Trophoblast cell (in vitro differentiated cells and primary cell): ENCODE measurements at regions not wholly inside any gene's neighbourhood (a gene's known extent, or its start where the extent isn't known, plus 50 kb on each side); places are given as distances from the start of the nearest gene placed in this dataset.

Source experiments
- DNase-seq, 2 donors: peaks; one replicate each; pipeline ENCODE4 v3.0.0-alpha.2; 2016
- H2AFZ ChIP-seq: 2 replicates; pipeline ENCODE4 v1.6.1; 2013; ENCODE audit warnings: low read length, moderate library complexity, mild to moderate bottlenecking; ENCODE audit not compliant: insufficient read depth, poor library complexity
- H2AK5ac ChIP-seq: 2 replicates; pipeline ENCODE4 v1.6.1; 2013; ENCODE audit warnings: mild to moderate bottlenecking, low read length
- H2BK120ac ChIP-seq: 2 replicates; pipeline ENCODE4 v1.6.1; 2013; ENCODE audit warnings: low read length, mild to moderate bottlenecking, moderate library complexity; ENCODE audit not compliant: insufficient read depth, poor library complexity
- H2BK12ac ChIP-seq: 2 replicates; pipeline ENCODE4 v1.6.1; 2013; ENCODE audit warnings: mild to moderate bottlenecking, low read length, moderate library complexity
- H2BK5ac ChIP-seq: 2 replicates; pipeline ENCODE4 v1.6.1; 2013; ENCODE audit warnings: low read length, low read depth, moderate library complexity, mild to moderate bottlenecking; ENCODE audit not compliant: poor library complexity
- H3K14ac ChIP-seq: 2 replicates; pipeline ENCODE4 v1.6.1; 2013; ENCODE audit warnings: mild to moderate bottlenecking, low read length
- H3K18ac ChIP-seq: 2 replicates; pipeline ENCODE4 v1.6.1; 2013; ENCODE audit warnings: mild to moderate bottlenecking, low read length
- H3K23ac ChIP-seq: 2 replicates; pipeline ENCODE4 v1.6.1; 2013; ENCODE audit warnings: low read length
- H3K27ac ChIP-seq: 2 replicates; pipeline ENCODE4 v1.5.1; 2013; ENCODE audit warnings: low read depth, mild to moderate bottlenecking, inconsistent platforms, low read length, moderate library complexity
- H3K27me3 ChIP-seq: 2 replicates; pipeline ENCODE4 v1.6.1; 2013; ENCODE audit warnings: inconsistent platforms, mild to moderate bottlenecking, low read length, moderate library complexity; ENCODE audit not compliant: insufficient read depth
- H3K36me3 ChIP-seq, 2 experiments: 1 replicate in 1 of 2; 2 replicates in 1 of 2; pipeline ENCODE4 v1.6.1; 2013; ENCODE audit warnings: low read length in 2 of 2, mild to moderate bottlenecking in 2 of 2, moderate library complexity in 1 of 2; ENCODE audit not compliant: insufficient read depth in 2 of 2, control insufficient read depth in 1 of 2
- H3K4ac ChIP-seq: 2 replicates; pipeline ENCODE4 v1.6.1; 2013; ENCODE audit warnings: low read depth, mild to moderate bottlenecking, low read length, moderate library complexity
- H3K4me1 ChIP-seq, 2 experiments: 1 replicate in 1 of 2; 2 replicates in 1 of 2; pipeline ENCODE4 v1.6.1; 2013; ENCODE audit warnings: low read length in 2 of 2, mild to moderate bottlenecking in 2 of 2, moderate library complexity in 1 of 2; ENCODE audit not compliant: insufficient read depth in 2 of 2, control insufficient read depth in 1 of 2
- H3K4me2 ChIP-seq: 2 replicates; pipeline ENCODE4 v1.6.1; 2013; ENCODE audit warnings: inconsistent platforms, mild to moderate bottlenecking, low read length, moderate library complexity
- H3K4me3 ChIP-seq: 2 replicates; pipeline ENCODE4 v1.5.1; 2013; ENCODE audit warnings: mild to moderate bottlenecking, low read depth, low read length, inconsistent platforms
- H3K79me1 ChIP-seq: one replicate; pipeline ENCODE4 v1.6.1; 2013; ENCODE audit warnings: low read length
- H3K79me2 ChIP-seq: 2 replicates; pipeline ENCODE4 v1.6.1; 2013; ENCODE audit warnings: low read length, mild to moderate bottlenecking; ENCODE audit not compliant: control insufficient read depth, insufficient read depth, poor library complexity
- H3K9ac ChIP-seq: 2 replicates; pipeline ENCODE4 v1.6.1; 2013; ENCODE audit warnings: mild to moderate bottlenecking, low read length
- H3K9me3 ChIP-seq: 2 replicates; pipeline ENCODE4 v1.6.1; 2013; ENCODE audit warnings: low read depth, mild to moderate bottlenecking, control low read depth, inconsistent platforms, low read length; ENCODE audit not compliant: insufficient read depth
- H4K12ac ChIP-seq: 2 replicates; pipeline ENCODE4 v1.6.1; 2013; ENCODE audit warnings: low read depth, mild to moderate bottlenecking, low read length, moderate library complexity
- H4K8ac ChIP-seq: 2 replicates; pipeline ENCODE4 v1.6.1; 2013; ENCODE audit warnings: low read depth, mild to moderate bottlenecking, low read length, moderate library complexity
- H4K91ac ChIP-seq: one replicate; pipeline ENCODE4 v1.6.1; 2013; ENCODE audit warnings: low read depth, mild to moderate bottlenecking, low read length, moderate library complexity
- WGBS: extraction: QIAGEN DNeasy Blood & Tissue Kit; methylation state at CpG from one replicate; pipeline ENCODE4 v1.1.7; 2013; ENCODE audit warnings: missing lambda C conversion rate; ENCODE audit not compliant: insufficient read length, insufficient coverage; ENCODE audit errors: extremely low coverage; 5-methylcytosine and 5-hydroxymethylcytosine counted together

DNA sequence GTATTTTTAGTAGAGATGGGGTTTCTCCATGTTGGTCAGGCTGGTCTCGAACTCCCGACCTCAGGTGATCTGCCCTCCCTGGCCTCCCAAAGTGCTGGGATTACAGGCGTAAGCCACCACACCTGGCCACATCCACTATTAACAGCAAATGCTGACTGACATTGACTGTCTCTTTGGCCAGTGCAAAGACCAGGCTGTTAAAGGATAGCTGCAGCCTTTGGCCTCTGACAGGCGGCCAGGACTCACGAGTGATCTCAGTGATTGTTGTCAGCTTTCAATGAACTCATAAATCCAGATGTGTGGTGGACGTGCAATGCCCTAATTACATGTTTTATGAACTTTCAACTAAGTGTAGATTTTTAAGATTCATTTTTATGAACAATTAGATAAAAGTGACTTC lies 174.4 kb upstream of the EXOC2 start:
- no peak overlapping the region for H4K12ac ChIP-seq
- no peak overlapping the region for H3K4me2 ChIP-seq
- DNase-seq: no peak
- WGBS: no CpG with 5 or more reads among the region's 6 CpGs
- no peak overlapping the region for H3K18ac ChIP-seq
- H2BK12ac ChIP-seq: no peak overlapping the region
- H3K36me3 ChIP-seq: no peaks in the 10 kb centered on the region
- H3K27me3 ChIP-seq: no peaks in the 10 kb centered on the region
- no peaks in the 10 kb centered on the region for H3K79me1 ChIP-seq
- no peak overlapping the region for H2AK5ac ChIP-seq
- H3K4ac ChIP-seq: no peak overlapping the region
- no peak overlapping the region for H3K23ac ChIP-seq
- no peak overlapping the region for H3K14ac ChIP-seq
- H3K4me1 ChIP-seq: no peaks in the 10 kb centered on the region
- H3K9ac ChIP-seq: no peak overlapping the region
- no peak overlapping the region for H4K91ac ChIP-seq
- H3K27ac ChIP-seq: no peak overlapping the region
- no peaks in the 10 kb centered on the region for H3K79me2 ChIP-seq
- no peak overlapping the region for H2BK5ac ChIP-seq
- H3K9me3 ChIP-seq: no peaks in the 10 kb centered on the region
- no peak overlapping the region for H4K8ac ChIP-seq
- no peak overlapping the region for H2BK120ac ChIP-seq
- H3K4me3 ChIP-seq: no peak overlapping the region
- H2AFZ ChIP-seq: no peak overlapping the region

DNA sequence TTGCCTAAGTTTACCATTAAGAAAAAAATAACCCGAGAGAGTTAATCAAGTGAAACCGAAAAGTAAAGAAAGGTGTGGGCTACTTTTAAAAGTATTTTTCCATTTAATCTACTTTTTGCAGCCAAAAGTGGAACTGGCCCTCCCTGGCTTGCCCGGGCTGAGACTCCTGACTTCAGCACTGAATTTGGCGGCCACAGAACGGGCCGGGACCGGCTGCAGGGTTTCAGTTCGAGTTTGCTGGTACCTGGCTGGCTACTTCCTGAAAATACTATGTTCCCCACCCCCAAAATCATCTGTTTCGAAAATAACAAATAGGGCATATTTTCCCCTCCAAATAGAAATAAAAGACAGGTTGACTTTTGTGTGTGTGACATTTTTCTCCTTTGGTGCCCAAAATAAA lies 173.4 kb upstream of the EXOC2 start:
- Histone ChIP-seq H3K79me1 (no peaks in the 10 kb centered on the region), H3K23ac (no peak overlapping the region), H3K18ac (no peak overlapping the region), H3K27me3 (no peaks in the 10 kb centered on the region), H3K14ac (no peak overlapping the region), H2BK5ac (no peak overlapping the region), H4K8ac (no peak overlapping the region), H3K4me1 (no peaks in the 10 kb centered on the region), H3K9ac (no peak overlapping the region), H3K79me2 (no peaks in the 10 kb centered on the region), H2AK5ac (no peak overlapping the region), H3K9me3 (no peaks in the 10 kb centered on the region), H3K4ac (no peak overlapping the region), H3K4me3 (no peak overlapping the region), H3K27ac (no peak overlapping the region), H3K4me2 (no peak overlapping the region), H2BK12ac (no peak overlapping the region), H4K12ac (no peak overlapping the region), H3K36me3 (no peaks in the 10 kb centered on the region), H2BK120ac (no peak overlapping the region), H4K91ac (no peak overlapping the region), H2AFZ (no peak overlapping the region)
- DNase-seq: no peak
- WGBS: no CpG with 5 or more reads among the region's 9 CpGs

DNA sequence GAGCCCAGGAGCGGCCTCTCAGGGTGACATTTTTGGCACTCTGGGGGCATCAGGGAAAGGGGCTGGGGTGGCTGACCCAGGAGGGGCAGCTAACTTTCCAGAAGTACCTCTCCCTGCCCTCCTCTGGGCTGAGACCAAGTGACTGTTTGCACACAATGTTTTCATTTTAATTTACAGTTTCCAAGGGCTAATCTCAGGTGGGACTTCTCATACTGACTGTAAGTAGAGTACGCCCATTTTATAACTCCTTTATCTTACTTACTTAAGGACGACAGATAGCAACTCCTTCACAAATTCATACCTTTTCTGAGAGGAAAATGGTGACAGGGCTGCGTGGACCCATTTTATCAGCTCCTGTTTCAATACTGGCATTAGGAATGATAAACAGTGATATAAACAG lies 172.9 kb upstream of the EXOC2 start:
- no CpG with 5 or more reads among the region's 4 CpGs for WGBS
- H2BK5ac ChIP-seq: no peak overlapping the region
- no peak overlapping the region for H2BK12ac ChIP-seq

DNA sequence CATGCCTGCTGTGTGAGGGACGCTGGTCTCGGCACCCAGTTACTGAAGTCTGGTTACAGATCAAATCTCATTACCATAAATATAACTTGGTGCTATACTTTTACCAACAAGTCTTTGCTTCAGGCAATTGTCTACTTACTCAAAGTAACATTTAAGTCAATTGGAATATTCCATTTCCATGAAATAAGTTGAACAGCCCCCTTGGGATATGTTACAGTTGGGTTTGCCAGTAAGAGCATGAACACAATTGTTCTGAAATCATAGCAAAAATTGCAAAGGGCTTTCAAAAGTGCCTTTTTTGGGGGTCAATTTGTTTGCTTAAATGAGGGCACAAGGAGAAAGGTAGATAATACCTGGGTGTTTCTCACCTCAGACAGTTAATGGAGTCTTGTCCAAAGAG lies 170.9 kb upstream of the EXOC2 start:
- Histone ChIP-seq H4K91ac (no peak overlapping the region), H3K23ac (no peak overlapping the region), H4K12ac (no peak overlapping the region), H3K27me3 (no peaks in the 10 kb centered on the region), H2AK5ac (no peak overlapping the region), H2BK5ac (no peak overlapping the region), H3K27ac (no peak overlapping the region), H3K9ac (no peak overlapping the region), H2AFZ (no peak overlapping the region), H4K8ac (no peak overlapping the region), H3K4me1 (no peaks in the 10 kb centered on the region), H3K4me3 (no peak overlapping the region), H3K79me2 (no peaks in the 10 kb centered on the region), H2BK12ac (no peak overlapping the region), H3K18ac (no peak overlapping the region), H3K4ac (no peak overlapping the region), H3K14ac (no peak overlapping the region), H3K4me2 (no peak overlapping the region), H2BK120ac (no peak overlapping the region), H3K9me3 (no peaks in the 10 kb centered on the region), H3K36me3 (no peaks in the 10 kb centered on the region), H3K79me1 (no peaks in the 10 kb centered on the region)
- WGBS: no CpG with 5 or more reads among the region's 2 CpGs
- DNase-seq: no peak

More for the DNA sequence above, 172.9 kb upstream of the EXOC2 start:
- Histone ChIP-seq H3K9me3 (no peaks in the 10 kb centered on the region), H2BK120ac (no peak overlapping the region), H2AK5ac (no peak overlapping the region), H3K23ac (no peak overlapping the region), H3K4me2 (no peak overlapping the region), H3K4me3 (no peak overlapping the region), H3K36me3 (no peaks in the 10 kb centered on the region), H3K79me2 (no peaks in the 10 kb centered on the region), H2AFZ (no peak overlapping the region), H3K27ac (no peak overlapping the region), H3K18ac (no peak overlapping the region), H3K4ac (no peak overlapping the region), H4K8ac (no peak overlapping the region), H3K4me1 (no peaks in the 10 kb centered on the region), H3K14ac (no peak overlapping the region), H3K79me1 (no peaks in the 10 kb centered on the region), H4K12ac (no peak overlapping the region), H3K9ac (no peak overlapping the region), H4K91ac (no peak overlapping the region), H3K27me3 (no peaks in the 10 kb centered on the region)
- DNase-seq: no peak
